ENCODE measurements at regions not wholly inside any gene's neighbourhood (a gene's known extent, or its start where the extent isn't known, plus 50 kb on each side); places are given as distances from the start of the nearest gene placed in this dataset.

DNA sequence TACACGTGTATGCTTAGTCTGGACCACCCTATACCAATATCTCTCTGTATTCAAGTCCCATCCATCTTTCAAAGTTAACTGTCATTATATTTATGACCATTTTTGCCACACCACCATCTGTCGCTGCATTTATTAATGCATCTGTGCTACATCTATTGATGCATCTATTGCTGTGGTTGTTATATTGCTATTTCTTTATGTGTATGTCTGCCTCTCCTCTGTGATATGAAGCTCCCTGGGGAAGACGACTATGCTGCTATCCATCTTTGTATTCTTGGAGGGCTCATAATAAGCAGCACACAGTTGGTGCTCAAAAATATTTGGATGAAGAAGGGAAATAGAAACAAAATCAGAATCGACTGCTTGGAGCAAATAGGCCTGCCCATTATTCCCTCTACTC lies 357.6 kb downstream of the RPS29 start:
- H3K4me3 ChIP-seq (ENCODE audit: low read length) = no peak overlapping the region
- TF ChIP-seq, protein P1, sequence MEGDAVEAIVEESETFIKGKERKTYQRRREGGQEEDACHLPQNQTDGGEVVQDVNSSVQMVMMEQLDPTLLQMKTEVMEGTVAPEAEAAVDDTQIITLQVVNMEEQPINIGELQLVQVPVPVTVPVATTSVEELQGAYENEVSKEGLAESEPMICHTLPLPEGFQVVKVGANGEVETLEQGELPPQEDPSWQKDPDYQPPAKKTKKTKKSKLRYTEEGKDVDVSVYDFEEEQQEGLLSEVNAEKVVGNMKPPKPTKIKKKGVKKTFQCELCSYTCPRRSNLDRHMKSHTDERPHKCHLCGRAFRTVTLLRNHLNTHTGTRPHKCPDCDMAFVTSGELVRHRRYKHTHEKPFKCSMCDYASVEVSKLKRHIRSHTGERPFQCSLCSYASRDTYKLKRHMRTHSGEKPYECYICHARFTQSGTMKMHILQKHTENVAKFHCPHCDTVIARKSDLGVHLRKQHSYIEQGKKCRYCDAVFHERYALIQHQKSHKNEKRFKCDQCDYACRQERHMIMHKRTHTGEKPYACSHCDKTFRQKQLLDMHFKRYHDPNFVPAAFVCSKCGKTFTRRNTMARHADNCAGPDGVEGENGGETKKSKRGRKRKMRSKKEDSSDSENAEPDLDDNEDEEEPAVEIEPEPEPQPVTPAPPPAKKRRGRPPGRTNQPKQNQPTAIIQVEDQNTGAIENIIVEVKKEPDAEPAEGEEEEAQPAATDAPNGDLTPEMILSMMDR (IDR thresholded peaks at IDR 0.05; ENCODE audit: insufficient read depth, low read depth, low read length, missing control alignments) = no peak
- DNase-seq (ENCODE audit: low read depth) = no peak

DNA sequence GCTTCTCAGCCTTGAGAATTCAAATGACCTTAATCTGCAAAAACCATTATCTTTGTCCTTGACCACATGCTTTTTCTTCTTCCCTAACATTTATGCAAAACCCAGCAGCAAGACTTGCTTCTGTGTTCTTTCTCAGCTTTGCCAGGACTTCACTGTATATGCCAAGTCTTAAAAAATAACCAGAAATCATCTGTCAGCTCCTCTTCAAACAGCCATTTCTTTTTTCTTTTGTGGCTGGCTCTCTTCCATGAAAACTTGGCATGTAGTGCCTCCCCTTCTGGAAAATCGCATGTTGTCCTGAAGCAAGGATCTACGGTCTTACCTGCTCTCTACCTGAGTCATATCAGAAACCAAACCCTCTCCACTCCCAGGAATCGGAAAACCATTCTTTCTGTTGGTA lies 364.9 kb downstream of the RPS29 start:
- H3K4me3 ChIP-seq (ENCODE audit: low read length) = no peak overlapping the region
- TF ChIP-seq, protein P1 (IDR thresholded peaks at IDR 0.05; ENCODE audit: insufficient read depth, low read depth, low read length, missing control alignments) = no peak
- DNase-seq (ENCODE audit: low read depth) = no peak

DNA sequence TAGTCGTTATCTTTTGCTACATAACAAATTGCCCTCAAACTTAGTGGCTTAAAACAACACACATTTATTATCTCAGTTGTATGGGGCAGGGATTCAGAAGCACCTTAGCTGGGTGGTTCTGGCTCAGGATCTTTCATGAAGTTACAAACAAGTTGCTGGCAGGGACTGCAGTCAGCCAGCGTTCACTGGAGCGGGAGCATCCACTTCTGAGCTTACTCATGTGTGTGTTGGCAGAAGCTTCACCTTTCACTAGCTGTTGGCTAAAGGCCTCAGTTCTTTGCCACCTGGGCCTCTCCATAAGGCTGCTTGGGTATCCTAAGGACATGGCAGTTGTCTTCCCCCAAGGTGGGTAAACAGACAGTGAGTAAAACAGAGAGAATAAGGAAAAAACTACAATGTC lies 365.7 kb downstream of the RPS29 start:
- DNase-seq (ENCODE audit: low read depth) = no peak
- TF ChIP-seq, protein P1 (IDR thresholded peaks at IDR 0.05; ENCODE audit: insufficient read depth, low read depth, low read length, missing control alignments) = no peak
- no peak overlapping the region for H3K4me3 ChIP-seq (ENCODE audit: low read length)

DNA sequence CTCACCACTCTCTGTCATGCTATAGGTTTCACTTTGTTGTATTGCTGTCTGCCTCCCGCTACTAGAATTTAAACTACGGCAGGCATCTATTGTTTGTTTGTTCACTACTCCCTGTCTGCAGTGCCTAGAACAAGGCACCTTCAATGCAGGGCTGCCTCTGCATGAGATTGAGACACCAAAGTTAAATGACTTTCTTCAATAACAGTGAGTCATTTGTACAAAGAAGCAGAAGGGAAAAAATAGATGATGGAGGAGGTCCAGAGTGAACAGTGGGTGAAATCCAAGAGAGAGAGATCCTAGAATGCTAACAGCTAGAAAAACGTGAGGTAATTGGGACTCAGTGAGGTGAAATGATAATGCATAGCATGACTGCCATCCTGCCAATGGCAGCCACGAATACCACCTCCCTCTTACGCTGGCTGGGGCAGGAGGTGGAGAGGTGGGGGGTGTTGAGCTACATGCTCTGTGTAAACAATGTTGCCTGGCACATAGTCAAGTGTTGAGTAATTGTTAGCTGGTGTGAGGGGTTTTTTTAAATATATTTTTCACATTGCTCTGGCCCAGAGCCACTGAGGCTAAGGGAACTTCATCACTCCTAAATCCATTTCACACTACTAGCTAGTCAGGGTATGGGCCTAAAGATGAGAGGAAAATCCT lies 367.6 kb downstream of the RPS29 start:
- H3K4me3 ChIP-seq (ENCODE audit: low read length) = no peak overlapping the region
- TF ChIP-seq, protein P1 (IDR thresholded peaks at IDR 0.05; ENCODE audit: insufficient read depth, low read depth, low read length, missing control alignments) = no peak
- DNase-seq (ENCODE audit: low read depth) = no peak

DNA sequence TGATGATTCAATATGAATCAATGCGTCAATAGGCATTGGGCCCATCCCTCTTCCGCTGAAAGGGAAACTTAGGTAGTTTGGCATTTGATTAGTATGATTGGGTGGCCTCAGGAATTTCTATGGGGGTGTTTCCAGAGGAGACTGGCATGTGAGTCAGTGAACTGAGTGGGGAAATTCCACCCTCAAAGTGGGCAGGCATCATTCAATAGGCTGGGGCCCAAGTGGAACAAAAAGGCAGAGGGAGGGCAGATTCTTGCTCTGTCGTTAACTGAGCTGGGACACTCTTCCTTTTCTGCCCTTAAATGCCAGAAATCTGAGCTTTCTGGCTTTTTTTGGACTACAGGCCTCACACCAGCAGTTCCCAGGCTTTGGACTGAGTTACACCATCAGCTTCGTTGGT lies 373.5 kb downstream of the RPS29 start:
- DNase-seq (ENCODE audit: low read depth) = no peak
- TF ChIP-seq, protein P1 (IDR thresholded peaks at IDR 0.05; ENCODE audit: insufficient read depth, low read depth, low read length, missing control alignments) = no peak

GRCh38 chr14:49209416-49209815 lies 376.8 kb downstream of the RPS29 start:
- TF ChIP-seq, protein P1 (IDR thresholded peaks at IDR 0.05; ENCODE audit: insufficient read depth, low read depth, low read length, missing control alignments) = no peak
- H3K4me3 ChIP-seq (ENCODE audit: low read length) = no peak overlapping the region
- no peak for DNase-seq (ENCODE audit: low read depth)

More for the DNA sequence above, 373.5 kb downstream of the RPS29 start:
- no peak overlapping the region for H3K4me3 ChIP-seq (ENCODE audit: low read length)

DNA sequence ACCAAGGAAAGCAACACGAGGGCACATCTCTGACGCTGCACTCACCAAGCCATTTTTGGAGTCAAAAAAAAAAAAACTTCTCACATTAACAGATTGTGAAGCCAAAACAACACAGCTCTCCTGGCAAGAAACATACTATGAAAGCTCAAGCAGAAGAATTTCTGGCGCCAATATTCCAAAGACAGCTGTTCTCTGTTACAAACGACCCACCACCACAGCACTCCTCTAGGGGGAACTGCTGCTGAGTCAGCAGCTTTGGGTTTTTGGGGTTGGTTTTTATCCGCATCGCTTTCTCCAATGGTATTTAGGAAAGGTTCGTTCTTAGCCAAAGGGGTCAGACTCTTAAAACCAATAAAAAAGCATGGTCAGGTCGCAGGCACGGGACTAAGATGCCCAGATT lies 379.4 kb downstream of the RPS29 start:
- no peak overlapping the region for H3K4me3 ChIP-seq (ENCODE audit: low read length)
- TF ChIP-seq, protein P1 (IDR thresholded peaks at IDR 0.05; ENCODE audit: insufficient read depth, low read depth, low read length, missing control alignments) = no peak

More for the DNA sequence above, 379.4 kb downstream of the RPS29 start:
- DNase-seq (ENCODE audit: low read depth) = no peak

All from epithelial cell of esophagus (primary cell).